K562 (cell line): ENCODE measurements at regions not wholly inside any gene's neighbourhood (a gene's known extent, or its start where the extent isn't known, plus 50 kb on each side); places are given as distances from the start of the nearest gene placed in this dataset.

Experiments used
- ATAC-seq: fragments of 200-7000 bp; cut with Tn5 transposase; 3 replicates; pipeline ENCODE4 v1.9.1; 2020; ENCODE audit warnings: moderate library complexity
- BruUV-seq: library from RNA; stranded (reverse); fragments of 400-500 nt; replicated peaks from 2 replicates; lab custom pipeline; 2021; lab: Mats Ljungman, UMichigan
- CTCF ChIA-PET: fragments of 300-600 bp; formaldehyde crosslinking; extraction: SDS; loops from one replicate; lab custom pipeline; 2021; ENCODE audit warnings: low intra/inter-chr PET ratio; lab: Yijun Ruan, JAX
- POLR2A ChIA-PET: fragments of 300-600, 350-650 bp; sonication (Branson Sonifier 250); formaldehyde crosslinking; extraction: SDS; loops from one replicate; lab custom pipeline; 2021; ENCODE audit warnings: antibody characterized with exemption, inconsistent platforms; lab: Yijun Ruan, JAX
- DNase-seq, 4 experiments: peaks; one replicate each; pipeline versions ENCODE4 v3.0.0 to v3.0.0-alpha.2; 2011 to 2018; ENCODE audit warnings: low spot score in 3 of 4, mixed read lengths in 3 of 4; ENCODE audit errors: extremely low read depth in 1 of 4
- FAIRE-seq: peaks from 2 replicates; lab custom pipeline; 2011; peaks lifted over from hg19 to GRCh38; lab: Jason Lieb, UNC
- H2AFZ ChIP-seq: 2 replicates; pipeline ENCODE4 v1.6.0; 2011; ENCODE audit warnings: low read depth, low read length, control low read depth, inconsistent platforms
- H3K27ac ChIP-seq: fragments of 200-600 bp; 3 replicates; pipeline ENCODE4 v1.8.0; 2011; ENCODE audit warnings: low read depth, mild to moderate bottlenecking, control low read depth, inconsistent platforms, low read length, moderate library complexity, mixed read lengths; ENCODE audit errors: extremely low read depth
- H3K27me3 ChIP-seq, 2 experiments: fragments of 300-600 bp in 1 of 2; 2 replicates in 1 of 2; 3 replicates in 1 of 2; pipeline versions ENCODE4 v1.6.0 to v1.8.0; 2011; ENCODE audit warnings: inconsistent platforms in 2 of 2, low read length in 2 of 2, mild to moderate bottlenecking in 1 of 2, mixed read lengths in 1 of 2, moderate library complexity in 1 of 2; ENCODE audit not compliant: control insufficient read depth in 2 of 2, insufficient read depth in 2 of 2
- H3K36me3 ChIP-seq: fragments of 300-600 bp; 3 replicates; pipeline ENCODE4 v1.8.0; 2011; ENCODE audit warnings: mild to moderate bottlenecking, low read length, inconsistent platforms; ENCODE audit not compliant: control insufficient read depth, insufficient read depth
- H3K4me1 ChIP-seq, 2 experiments: fragments of 200-600 bp in 1 of 2; replicated peaks in 1 of 2; 2 replicates in 1 of 2; 3 replicates in 1 of 2; pipeline versions ENCODE4 v1.5.1 to v1.8.0; 2011; ENCODE audit warnings: inconsistent platforms in 2 of 2, low read length in 2 of 2, mild to moderate bottlenecking in 1 of 2, mixed read lengths in 1 of 2, moderate library complexity in 1 of 2; ENCODE audit not compliant: control insufficient read depth in 2 of 2, insufficient read depth in 2 of 2
- H3K4me2 ChIP-seq: 2 replicates; pipeline ENCODE4 v1.6.1; 2011; ENCODE audit warnings: low read length, control low read depth, inconsistent platforms, mixed read lengths; ENCODE audit not compliant: insufficient read depth
- H3K4me3 ChIP-seq: fragments of 200-600 bp; sonication (generic), shearing (Covaris generic); 2 replicates; pipeline ENCODE4 v1.5.1; 2016; ENCODE audit warnings: control low read depth, inconsistent platforms
- H3K79me2 ChIP-seq: fragments of 200-600 bp; 3 replicates; pipeline ENCODE4 v1.8.0; 2011; ENCODE audit warnings: low read length, inconsistent platforms; ENCODE audit not compliant: control insufficient read depth, insufficient read depth
- H3K9ac ChIP-seq, 2 experiments: 2 replicates each; pipeline versions ENCODE4 v1.6.0 to v1.6.1; 2011; ENCODE audit warnings: low read depth in 2 of 2, low read length in 2 of 2, control low read depth in 1 of 2, inconsistent platforms in 1 of 2, mild to moderate bottlenecking in 1 of 2, mixed read lengths in 1 of 2; ENCODE audit not compliant: insufficient read depth in 1 of 2
- H3K9me1 ChIP-seq: one replicate; pipeline ENCODE4 v1.6.0; 2011; ENCODE audit warnings: inconsistent platforms, mild to moderate bottlenecking, low read length, moderate library complexity; ENCODE audit not compliant: control insufficient read depth, insufficient read depth
- H3K9me3 ChIP-seq: replicated peaks from 2 replicates; pipeline ENCODE4 v1.5.1; 2011; ENCODE audit warnings: low read depth, low read length, inconsistent platforms; ENCODE audit not compliant: control insufficient read depth, insufficient read depth
- H4K20me1 ChIP-seq: replicated peaks from 2 replicates; pipeline ENCODE4 v1.6.1; 2011; ENCODE audit warnings: low read length, inconsistent platforms, mixed read lengths; ENCODE audit not compliant: control insufficient read depth, insufficient read depth
- EHMT2 ChIP-seq: fragments of 450-650 bp; IDR thresholded peaks from 2 replicates; pipeline ENCODE4 v1.6.1; 2018; ENCODE audit warnings: antibody characterized with exemption
- ESRRB ChIP-seq: fragments of 250-450 bp; sonication (Bioruptor Pico); IDR thresholded peaks from 2 replicates; pipeline ENCODE4 v1.5.0; 2020; ENCODE audit warnings: mild to moderate bottlenecking, moderate library complexity, borderline replicate concordance
- GABPA ChIP-seq: fragments of 200-800 bp; sonication (Bioruptor generic); conservative IDR thresholded peaks from 2 replicates; pipeline ENCODE4 v1.6.1; 2016; ENCODE audit warnings: low read depth, missing genetic modification characterization, missing compliant biosample characterization
- GMEB1 ChIP-seq: fragments of 250-450 bp; sonication (Bioruptor Pico); IDR thresholded peaks from 2 replicates; pipeline ENCODE4 v1.4.0; 2020; ENCODE audit warnings: mild to moderate bottlenecking
- HOXB6 ChIP-seq: fragments of 250-450 bp; sonication (Bioruptor Pico); IDR thresholded peaks from 2 replicates; pipeline ENCODE4 v1.5.1; 2022; ENCODE audit warnings: mild to moderate bottlenecking, borderline replicate concordance
- LARP7 ChIP-seq: fragments of 450-650 bp; IDR thresholded peaks from 2 replicates; pipeline ENCODE4 v1.6.1; 2016
- MCM7 ChIP-seq, 2 experiments: fragments of 450-650 bp; IDR thresholded peaks; 2 replicates each; pipeline ENCODE4 v1.6.1; 2016 to 2018
- NBN ChIP-seq: fragments of 450-650 bp; IDR thresholded peaks from 2 replicates; pipeline ENCODE4 v1.6.1; 2016; ENCODE audit warnings: low read depth, mild to moderate bottlenecking
- NCOA2 ChIP-seq, 2 experiments: fragments of 450-650 bp; IDR thresholded peaks; 2 replicates each; pipeline ENCODE4 v1.6.1; 2018; ENCODE audit warnings: mild to moderate bottlenecking in 2 of 2, moderate library complexity in 1 of 2; ENCODE audit not compliant: partially characterized antibody in 2 of 2
- NCOA4 ChIP-seq: fragments of 450-650 bp; IDR thresholded peaks from 2 replicates; pipeline ENCODE4 v1.6.1; 2018; ENCODE audit warnings: mild to moderate bottlenecking; ENCODE audit not compliant: partially characterized antibody
- PTBP1 ChIP-seq: fragments of 200-400 bp; formaldehyde crosslinking; IDR thresholded peaks from 2 replicates; pipeline ENCODE4 v1.6.1; 2017; ENCODE audit warnings: low read depth, low read length
- SMARCC2 ChIP-seq: fragments of 450-650 bp; IDR thresholded peaks from 2 replicates; pipeline ENCODE4 v1.6.1; 2017; ENCODE audit warnings: antibody characterized with exemption, moderate library complexity, mild to moderate bottlenecking, low read depth
- STAT6 ChIP-seq: sonication (generic); formaldehyde crosslinking; IDR thresholded peaks from 2 replicates; pipeline ENCODE4 v1.8.1; 2023; ENCODE audit warnings: mild to moderate bottlenecking, missing genetic modification reagents
- TARDBP ChIP-seq: fragments of 450-650 bp; IDR thresholded peaks from 2 replicates; pipeline ENCODE4 v1.6.1; 2016
- U2AF2 ChIP-seq: fragments of 200-400 bp; formaldehyde crosslinking; optimal IDR thresholded peaks from 2 replicates; pipeline ENCODE3; 2017; ENCODE audit warnings: low read depth, mild to moderate bottlenecking, low read length
- ZNF431 ChIP-seq: sonication (generic); formaldehyde crosslinking; IDR thresholded peaks from 2 replicates; pipeline ENCODE4 v1.8.0; 2022; ENCODE audit warnings: mild to moderate bottlenecking, missing genetic modification reagents
- ZNF717 ChIP-seq: fragments of 250-450 bp; sonication (Bioruptor Pico); IDR thresholded peaks from 2 replicates; pipeline ENCODE4 v1.5.0; 2021
- in situ Hi-C: fragments of 300-500 bp; cut with MboI; formaldehyde crosslinking; loops from 4 replicates; pipeline ENCODE4 v1.15.0; 2018; ENCODE audit warnings: inconsistent platforms, mixed read lengths
- intact Hi-C: fragments of 100-400 bp; cut with micrococcal nuclease; formaldehyde crosslinking; loops from 2 replicates; pipeline ENCODE4 v1.14.2; 2022

GRCh38 chr3:145801696-145802095, 359.3 kb downstream of the PLOD2 start:
- Histone ChIP-seq H3K4me3 (no peak overlapping the region), H4K20me1 (no peaks in the 10 kb centered on the region), H3K4me2 (no peak overlapping the region), H3K27me3 (no peaks in the 10 kb centered on the region), H3K9me1 (no peaks in the 10 kb centered on the region), H3K9ac (no peak overlapping the region), H3K27ac (no peak overlapping the region), H3K79me2 (no peaks in the 10 kb centered on the region), H2AFZ (no peak overlapping the region), H3K9me3 (no peaks in the 10 kb centered on the region; the same call in 1 of the 2 replicates), H3K36me3 (no peaks in the 10 kb centered on the region), H3K4me1 (no peaks in the 10 kb centered on the region)
- POLR2A ChIA-PET, result no interaction called here
- ATAC-seq, result no peak
- no TSS peak for BruUV-seq
- no peak for FAIRE-seq
- no peak for DNase-seq
- intact Hi-C loops, result no loop called here
- in situ Hi-C loops, result no loop called here
- TF ChIP-seq EHMT2 (no peak), U2AF2 (no peak), NBN (no peak), NCOA2 (IDR thresholded peaks at IDR 0.05; ENCODE audit: partially characterized antibody in 2 of 2) (no peak), LARP7 (no peak), GABPA (no peak), ZNF431 (CRISPR knock-in tag) (no peak), NCOA4 (no peak), HOXB6 (CRISPR knock-in tag) (no peak), ESRRB (CRISPR knock-in tag) (no peak), STAT6 (CRISPR knock-in tag) (no peak), MCM7 (IDR thresholded peaks at IDR 0.05) (no peak), TARDBP (no peak), PTBP1 (no peak), GMEB1 (CRISPR knock-in tag) (no peak), ZNF717 (CRISPR knock-in tag) (no peak), SMARCC2 (no peak)
- CTCF ChIA-PET, result no interaction called here
